SKM-1 (cell line): ENCODE measurements at regions not wholly inside any gene's neighbourhood (a gene's known extent, or its start where the extent isn't known, plus 50 kb on each side); places are given as distances from the start of the nearest gene placed in this dataset.
"Not testable (repeated sequence)": the region's sequence is repeated elsewhere in the genome, so short reads cannot be mapped to it uniquely, and the experiment has no call there.

Source experiments
- DNase-seq: peaks from one replicate; lab custom pipeline; 2025; ENCODE audit not compliant: unreplicated experiment; lab: John Stamatoyannopoulos, UW

DNA sequence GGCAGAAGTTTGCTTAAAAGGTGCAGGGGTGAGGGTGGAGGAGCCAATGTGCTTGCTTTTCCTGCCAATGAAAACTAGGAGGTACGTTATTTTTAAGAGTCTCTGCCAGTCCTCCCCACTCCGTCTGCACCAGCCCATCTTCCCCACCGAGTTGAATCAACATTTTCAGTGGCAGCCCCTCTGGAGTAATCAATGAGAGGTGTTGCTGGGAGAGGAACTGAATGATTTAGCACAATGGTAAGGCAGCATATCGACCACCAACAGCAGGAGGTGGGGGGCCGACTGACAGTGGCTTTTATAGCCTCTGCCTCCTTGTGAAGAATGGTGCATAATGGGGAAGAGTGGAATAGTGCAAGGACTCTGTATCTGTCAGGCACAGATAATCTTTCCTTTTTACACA lies 1465.0 kb upstream of the GOT2 start:
- no peak for DNase-seq

DNA sequence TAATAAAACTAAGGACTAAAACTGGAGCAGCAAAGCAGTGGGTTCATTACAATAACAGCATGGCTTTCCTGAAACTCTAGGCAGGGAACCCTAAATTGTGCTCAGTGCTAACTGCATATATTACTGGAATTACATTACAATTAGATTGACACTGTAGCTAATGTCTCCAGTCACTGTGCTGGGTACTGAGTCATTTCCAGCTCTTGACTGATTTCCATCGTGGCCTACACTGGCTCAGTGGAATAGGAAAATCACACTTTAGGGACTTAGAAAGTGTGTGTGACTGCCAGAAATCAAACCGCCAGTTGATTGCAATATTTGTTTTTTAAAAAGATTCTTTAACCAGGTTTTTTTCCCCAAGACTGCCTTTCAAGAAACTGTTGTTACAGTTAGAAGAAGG lies 1447.4 kb upstream of the GOT2 start:
- DNase-seq, result no peak

DNA sequence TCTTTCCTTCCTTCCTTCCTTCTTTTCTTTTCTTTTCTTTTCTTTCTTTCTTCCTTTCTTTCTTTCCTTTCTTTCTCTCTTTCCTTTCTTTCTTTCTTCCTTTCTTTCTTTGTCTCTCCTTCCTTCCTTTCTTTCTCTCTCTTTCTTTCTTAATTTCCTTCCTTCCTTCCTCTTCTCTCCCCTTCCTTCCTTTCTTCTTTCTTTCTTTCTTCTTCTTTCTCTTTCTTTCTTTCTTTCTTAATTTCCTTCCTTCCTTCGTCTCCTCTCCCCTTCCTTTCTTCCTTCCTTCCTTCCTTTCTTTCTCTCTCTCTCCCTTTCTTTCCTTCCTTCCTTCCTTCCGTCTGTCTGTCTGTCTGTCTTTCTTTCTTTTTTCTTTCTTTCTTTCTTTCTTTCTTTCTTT lies 1446.5 kb upstream of the GOT2 start:
- DNase-seq, result no peak

- DNase-seq, result no peak
Observed at GRCh38 chr16:60170196-60170595, 1436.1 kb upstream of the GOT2 start.

DNA sequence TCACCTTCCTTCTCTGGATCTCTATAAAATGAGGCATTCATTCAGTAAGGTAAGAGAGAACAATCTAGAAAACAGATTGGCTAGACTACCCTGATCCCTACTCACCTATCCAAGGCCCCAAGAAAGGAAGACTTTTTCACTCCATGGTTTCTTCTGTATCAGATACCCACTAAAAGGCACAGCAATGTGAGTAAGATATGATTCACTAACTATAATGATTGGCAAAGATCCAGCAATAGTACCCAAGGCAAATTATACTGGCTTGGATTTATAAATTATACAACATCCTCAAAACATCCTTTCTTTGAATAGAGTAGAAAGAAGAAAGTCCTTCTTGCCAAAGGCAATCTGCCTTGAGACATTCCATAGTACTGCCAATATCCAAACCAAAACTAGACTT lies 1432.0 kb upstream of the GOT2 start:
- DNase-seq, result no peak

DNA sequence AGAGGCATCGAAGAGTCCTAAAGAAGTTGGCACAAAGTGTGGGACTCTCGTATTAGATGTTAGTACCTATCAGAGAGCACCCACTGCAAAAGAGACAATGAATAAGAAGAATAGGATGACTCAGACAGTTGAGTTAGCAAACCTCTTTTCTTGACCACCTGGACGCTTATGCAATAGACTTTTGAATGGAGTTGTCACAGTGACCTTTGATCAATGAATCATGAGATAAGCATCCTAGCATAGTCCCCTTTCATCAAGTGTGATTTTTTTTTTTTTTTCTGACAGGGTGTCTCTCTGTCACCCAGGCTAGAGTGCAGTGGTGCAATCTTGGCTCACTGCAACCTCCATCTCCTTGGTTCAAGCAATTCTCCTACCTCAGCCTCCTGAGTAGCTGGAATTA lies 1417.9 kb upstream of the GOT2 start:
- DNase-seq, result no peak

- DNase-seq, result no peak
Observed at GRCh38 chr16:60150907-60151306, 1416.8 kb upstream of the GOT2 start.

- no peak for DNase-seq
Observed at GRCh38 chr16:60143348-60143705, 1409.2 kb upstream of the GOT2 start.

DNA sequence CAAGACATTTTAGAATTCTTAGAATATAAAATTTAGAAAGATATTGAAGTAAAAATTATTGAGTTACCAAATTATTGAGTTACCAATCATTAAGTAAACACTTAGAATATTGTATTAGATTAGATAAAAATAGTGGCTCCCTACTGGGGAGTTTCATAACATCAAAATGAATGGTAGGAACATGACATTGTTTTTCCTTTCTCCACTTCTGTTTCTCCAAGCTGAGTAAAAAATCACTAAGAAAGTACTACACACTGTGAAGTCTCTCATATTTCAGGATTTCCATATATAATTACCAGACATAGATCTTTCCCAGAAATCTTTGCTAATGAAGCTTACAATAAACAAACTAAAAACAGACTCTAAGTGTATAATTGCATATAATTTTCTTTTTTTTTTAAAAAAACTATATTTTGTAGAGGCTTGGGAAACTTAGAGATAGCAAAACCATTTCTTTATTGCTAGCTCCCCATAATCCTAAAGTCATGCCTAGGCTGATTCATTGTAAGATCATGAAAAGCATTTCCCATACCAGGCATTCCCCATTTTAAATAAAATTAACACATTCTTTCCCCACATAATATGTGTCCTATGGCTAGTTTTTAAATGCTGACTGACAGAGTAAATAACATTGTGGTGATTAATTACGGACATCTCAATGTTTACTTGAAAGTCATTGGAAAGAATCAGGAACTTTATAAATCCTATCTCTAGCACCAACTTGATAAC lies 1408.7 kb upstream of the GOT2 start:
- no peak for DNase-seq

GRCh38 chr16:60137891-60138290 lies 1403.8 kb upstream of the GOT2 start:
- no peak for DNase-seq

- DNase-seq, result no peak
Observed at GRCh38 chr16:60127196-60127595, 1393.1 kb upstream of the GOT2 start.

GRCh38 chr16:60126115-60126514 lies 1392.0 kb upstream of the GOT2 start:
- DNase-seq, result not testable (repeated sequence)

- no peak for DNase-seq
Observed at GRCh38 chr16:60123392-60124023, 1389.4 kb upstream of the GOT2 start.

GRCh38 chr16:60120586-60120985 lies 1386.5 kb upstream of the GOT2 start:
- DNase-seq, result no peak

DNA sequence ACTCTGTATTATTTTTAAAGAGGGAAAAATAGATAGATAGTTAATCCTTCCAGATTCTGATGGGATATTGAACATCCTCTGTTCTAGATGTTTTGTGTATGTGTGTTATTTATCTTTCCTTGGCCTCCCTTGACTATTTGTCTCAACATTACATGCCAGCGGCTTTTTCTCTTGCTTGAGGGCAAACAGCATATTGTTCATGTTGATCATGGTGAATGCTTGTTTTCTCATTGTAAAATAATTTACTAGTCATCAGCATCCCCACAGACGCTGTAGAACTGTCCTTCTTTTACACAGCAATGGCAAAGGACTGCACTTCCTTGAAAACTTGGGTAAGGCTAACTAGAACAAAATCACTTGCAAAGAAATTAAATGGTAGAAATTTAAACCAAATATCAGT lies 1376.4 kb upstream of the GOT2 start:
- DNase-seq, result no peak

GRCh38 chr16:60107871-60108270 lies 1373.8 kb upstream of the GOT2 start:
- no peak for DNase-seq

- DNase-seq, result peak; percentile 35
Observed at GRCh38 chr16:60107437-60107836, 1373.3 kb upstream of the GOT2 start.

GRCh38 chr16:60100371-60100770 lies 1366.3 kb upstream of the GOT2 start:
- DNase-seq, result no peak

DNA sequence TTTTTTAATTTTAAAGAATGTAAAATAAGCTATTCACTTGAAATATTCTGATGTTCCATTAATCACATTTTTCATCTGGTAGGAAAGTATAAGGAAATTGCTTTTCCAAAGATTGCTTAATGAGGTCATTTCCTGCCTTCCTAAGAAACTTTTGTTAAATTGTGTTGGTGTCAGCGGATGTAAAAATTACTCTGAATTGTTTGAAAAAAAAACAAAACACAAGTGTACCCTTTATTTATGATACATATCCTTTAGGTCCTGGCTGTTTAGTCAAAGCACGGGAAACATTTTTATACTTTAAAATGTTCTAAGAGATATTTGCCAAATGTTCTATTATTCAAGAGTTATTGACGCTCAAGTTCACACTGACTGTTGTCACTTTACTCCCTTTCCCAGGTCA lies 1357.4 kb upstream of the GOT2 start:
- no peak for DNase-seq

DNA sequence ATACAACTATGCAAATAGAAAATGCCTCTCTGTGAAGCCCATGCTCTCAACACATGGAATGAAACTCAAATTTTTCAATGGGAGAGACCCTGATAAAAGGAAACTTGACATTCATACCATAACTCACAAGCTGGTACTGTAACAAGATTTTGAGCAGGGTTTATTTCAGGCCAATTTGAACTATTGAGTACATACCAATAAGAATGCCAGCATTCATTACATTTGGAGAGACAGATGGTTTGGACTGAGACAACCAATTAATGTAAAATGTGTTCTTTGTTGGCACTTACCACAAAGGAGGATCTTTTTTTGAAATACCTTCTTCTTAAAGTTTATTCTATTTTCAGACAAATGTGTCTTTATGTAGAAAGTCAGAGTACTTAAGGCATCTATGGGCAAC lies 1357.0 kb upstream of the GOT2 start:
- DNase-seq, result no peak

DNA sequence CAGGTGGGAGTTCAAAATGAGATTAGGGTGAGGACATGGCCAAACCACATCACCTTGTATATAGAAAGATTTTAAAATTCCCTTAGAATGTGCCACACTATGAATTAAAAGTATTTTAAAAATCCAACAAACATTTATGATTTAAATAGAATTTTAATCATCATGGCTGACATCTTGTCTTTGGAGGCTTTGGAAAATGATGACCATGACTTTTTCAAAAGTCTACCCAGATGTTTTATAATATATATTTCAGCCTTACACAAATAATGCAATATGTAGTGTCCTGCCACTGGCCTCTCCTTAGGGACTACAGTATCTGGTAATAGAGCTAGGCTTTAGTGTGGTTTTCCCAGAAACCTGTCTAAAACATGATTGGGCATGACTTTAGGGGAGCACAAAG lies 1353.4 kb upstream of the GOT2 start:
- no peak for DNase-seq

DNA sequence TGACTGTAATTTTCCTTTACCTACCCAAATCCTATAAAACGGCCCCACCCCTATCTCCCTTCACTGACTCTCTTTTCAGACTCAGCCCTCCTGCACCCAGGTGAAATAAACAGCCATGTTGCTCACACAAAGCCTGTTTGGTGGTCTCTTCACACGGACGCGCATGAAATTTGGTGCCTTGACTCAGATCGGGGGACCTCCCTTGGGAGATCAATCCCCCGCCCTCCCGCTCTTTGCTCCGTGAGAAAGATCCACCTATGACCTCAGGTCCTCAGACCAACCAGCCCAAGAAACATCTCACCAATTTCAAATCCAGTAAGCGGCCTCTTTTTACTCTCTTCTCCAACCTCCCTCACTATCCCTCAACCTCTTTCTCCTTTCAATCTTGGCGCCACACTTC lies 1344.7 kb upstream of the GOT2 start:
- DNase-seq, result not testable (repeated sequence)

GRCh38 chr16:60077861-60078260 lies 1343.7 kb upstream of the GOT2 start:
- peak; percentile 67 for DNase-seq
